PC-9 (cell line): ENCODE measurements at regions not wholly inside any gene's neighbourhood (a gene's known extent, or its start where the extent isn't known, plus 50 kb on each side); places are given as distances from the start of the nearest gene placed in this dataset.

Experiments
- CTCF ChIP-seq: fragments of 200-600 bp; sonication (generic); conservative IDR thresholded peaks from 2 replicates; pipeline ENCODE4 v1.6.1; 2017; ENCODE audit warnings: mixed run types, antibody characterized with exemption, mild to moderate bottlenecking, moderate library complexity
- EZH2 ChIP-seq: fragments of 200-600 bp; sonication (generic); IDR thresholded peaks from 2 replicates; pipeline ENCODE4 v1.8.0; 2017; ENCODE audit warnings: antibody characterized with exemption, low read depth

DNA sequence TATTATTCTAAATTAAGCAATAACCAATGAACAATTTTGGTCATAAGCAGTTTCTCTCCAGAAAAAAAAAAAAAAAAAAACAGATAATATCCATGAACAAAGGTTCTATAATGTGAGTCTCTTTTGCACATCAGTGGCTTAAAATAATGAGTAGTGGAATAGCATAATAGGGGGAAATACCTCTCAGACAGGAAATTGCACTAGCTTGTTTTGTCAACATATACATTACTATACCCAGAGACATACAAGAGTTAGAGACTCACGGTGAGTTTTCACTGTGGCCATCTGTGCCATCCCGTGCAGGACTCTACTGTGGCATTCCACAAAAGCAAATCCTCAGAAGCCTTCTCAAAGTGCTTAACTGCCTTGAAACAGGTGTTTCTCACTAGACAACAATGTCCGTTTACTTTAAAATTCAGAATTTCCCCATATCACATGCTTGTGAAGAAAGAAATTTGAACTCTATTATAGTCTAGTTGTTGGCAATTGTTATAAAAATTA is 697.9 kb downstream of the USP25 start:
- TF ChIP-seq CTCF (no peak), EZH2 (no peak)
